B cell (primary cell): ENCODE measurements at regions not wholly inside any gene's neighbourhood (a gene's known extent, or its start where the extent isn't known, plus 50 kb on each side); places are given as distances from the start of the nearest gene placed in this dataset.

Experiments used
- ATAC-seq: fragments of 200-7000 bp; cut with Tn5 transposase; one replicate; pipeline ENCODE4 v1.10.0; 2021; ENCODE audit warnings: low read depth, mild to moderate bottlenecking, moderate number of reproducible peaks, moderate library complexity
- CTCF ChIA-PET: fragments of 350-600 bp; sonication (Branson Sonifier 250); formaldehyde crosslinking; loops from one replicate; lab custom pipeline; 2021; ENCODE audit warnings: antibody characterized with exemption, inconsistent platforms; lab: Charles Lee
- POLR2A ChIA-PET: fragments of 350-600 bp; sonication (Branson Sonifier 250); formaldehyde crosslinking; loops from one replicate; lab custom pipeline; 2021; ENCODE audit warnings: antibody characterized with exemption; lab: Charles Lee
- DNase-seq: peaks from one replicate; pipeline ENCODE4 v3.0.0; 2013
- H2AFZ ChIP-seq: 2 replicates; pipeline ENCODE4 v1.6.1; 2012; ENCODE audit warnings: mild to moderate bottlenecking, low read depth, low read length; ENCODE audit not compliant: insufficient read depth, poor library complexity, severe bottlenecking
- H3K27ac ChIP-seq, 2 donors: 1 replicate in 1 of 2; 2 replicates in 1 of 2; pipeline ENCODE4 v1.5.1; 2012 to 2013; ENCODE audit warnings: low read length in 2 of 2, mild to moderate bottlenecking in 2 of 2, moderate library complexity in 1 of 2
- H3K27me3 ChIP-seq, 4 experiments: fragments of 200-600 bp in 1 of 4; sonication (generic) in 1 of 4; replicated peaks in 1 of 4; 1 replicate in 2 of 4; 2 replicates in 2 of 4; pipeline versions ENCODE4 v1.6.1 to v1.7.0; 2013 to 2016; ENCODE audit warnings: low read length in 3 of 4, mild to moderate bottlenecking in 2 of 4, mixed read lengths in 1 of 4, moderate library complexity in 1 of 4; ENCODE audit not compliant: insufficient read depth in 4 of 4, control insufficient read depth in 3 of 4; ENCODE audit errors: control extremely low read depth in 1 of 4
- H3K36me3 ChIP-seq, 2 experiments: replicated peaks in 1 of 2; 1 replicate in 1 of 2; 2 replicates in 1 of 2; pipeline versions ENCODE4 v1.6.1 to v1.7.1; 2013; ENCODE audit warnings: low read length in 1 of 2; ENCODE audit not compliant: insufficient read depth in 2 of 2, control insufficient read depth in 1 of 2; ENCODE audit errors: control extremely low read depth in 1 of 2, extremely low read depth in 1 of 2
- H3K4me1 ChIP-seq, 2 donors: fragments of 200-600 bp in 1 of 2; sonication (generic) in 1 of 2; 1 replicate in 1 of 2; 2 replicates in 1 of 2; pipeline versions ENCODE4 v1.5.1 to v1.6.1; 2013 to 2017; ENCODE audit warnings: low read length in 2 of 2; ENCODE audit not compliant: control insufficient read depth in 2 of 2, insufficient read depth in 2 of 2
- H3K4me2 ChIP-seq: replicated peaks from 2 replicates; pipeline ENCODE3; 2012; ENCODE audit warnings: mild to moderate bottlenecking, low read depth, low read length; ENCODE audit not compliant: poor library complexity, severe bottlenecking
- H3K4me3 ChIP-seq, 5 experiments: fragments of 200-600 bp in 1 of 5; sonication (generic) in 1 of 5; 1 replicate in 3 of 5; 2 replicates in 2 of 5; pipeline versions ENCODE4 v1.5.1 to v1.7.0; 2011 to 2016; ENCODE audit warnings: low read length in 4 of 5, mild to moderate bottlenecking in 4 of 5, low read depth in 2 of 5, control low read depth in 1 of 5, moderate library complexity in 1 of 5; ENCODE audit not compliant: insufficient read depth in 1 of 5; ENCODE audit errors: control extremely low read depth in 1 of 5, extremely low read depth in 1 of 5
- H3K79me2 ChIP-seq: fragments of 200-600 bp; sonication (generic); one replicate; pipeline ENCODE4 v1.6.0; 2016; ENCODE audit warnings: low read length; ENCODE audit not compliant: control insufficient read depth, insufficient read depth
- H3K9ac ChIP-seq: fragments of 200-600 bp; sonication (generic); 2 replicates; pipeline ENCODE4 v1.6.1; 2017; ENCODE audit warnings: mild to moderate bottlenecking, low read length, moderate library complexity
- H3K9me3 ChIP-seq, 3 donors: one replicate each; pipeline versions ENCODE4 v1.6.1 to v1.7.1; 2013; ENCODE audit warnings: low read length in 2 of 3; ENCODE audit not compliant: control insufficient read depth in 2 of 3, insufficient read depth in 1 of 3; ENCODE audit errors: control extremely low read depth in 1 of 3
- H4K20me1 ChIP-seq: 2 replicates; pipeline ENCODE4 v1.6.0; 2012; ENCODE audit warnings: mild to moderate bottlenecking, low read length; ENCODE audit not compliant: insufficient read depth, control insufficient read depth, poor library complexity, severe bottlenecking
- H3K27ac Mint-ChIP-seq: one replicate; pipeline ENCODE4 v1.8.0; 2021; ENCODE audit warnings: mixed read lengths
- H3K27me3 Mint-ChIP-seq: one replicate; pipeline ENCODE4 v1.8.0; 2021; ENCODE audit warnings: mixed read lengths
- H3K4me1 Mint-ChIP-seq: one replicate; pipeline ENCODE4 v1.8.0; 2021; ENCODE audit warnings: mixed read lengths
- H3K4me3 Mint-ChIP-seq: one replicate; pipeline ENCODE4 v1.8.0; 2021; ENCODE audit warnings: mixed read lengths
- H3K9me3 Mint-ChIP-seq: one replicate; pipeline ENCODE4 v1.8.0; 2022; ENCODE audit warnings: mixed read lengths; ENCODE audit not compliant: insufficient read depth
- EZH2 ChIP-seq: IDR thresholded peaks from 2 replicates; pipeline ENCODE4 v1.6.1; 2012; ENCODE audit warnings: borderline replicate concordance, low read depth, mild to moderate bottlenecking, moderate library complexity, low read length; ENCODE audit not compliant: insufficient read depth, poor library complexity, severe bottlenecking
- WGBS: methylation state at CpG from one replicate; pipeline ENCODE4 v1.1.5; 2013; ENCODE audit warnings: missing lambda C conversion rate; ENCODE audit not compliant: insufficient coverage; 5-methylcytosine and 5-hydroxymethylcytosine counted together
- intact Hi-C: fragments of 100-400 bp; cut with micrococcal nuclease; formaldehyde crosslinking; loops from one replicate; pipeline ENCODE4 v1.10.0; 2022
- TF ChIP-seq, protein P1 (sequence below): fragments of 200-600 bp; IDR thresholded peaks from one replicate; pipeline ENCODE4 v1.8.0; 2022; ENCODE audit warnings: antibody characterized with exemption, mild to moderate bottlenecking

- Mint-ChIP-seq H3K4me1 (no peaks in the 10 kb centered on the region), H3K4me3 (no peak overlapping the region), H3K27me3 (peaks cover 14% of the 10 kb centered on the region), H3K9me3 (peaks cover 4% of the 10 kb centered on the region), H3K27ac (no peak overlapping the region)
- H3K4me1 ChIP-seq = no peaks in the 10 kb centered on the region
- no peak overlapping the region for H3K4me3 ChIP-seq
- no peaks in the 10 kb centered on the region for H3K36me3 ChIP-seq
- no peaks in the 10 kb centered on the region for H4K20me1 ChIP-seq
- H3K79me2 ChIP-seq = no peaks in the 10 kb centered on the region
- peaks cover 0 to 6% (median 2%) of the 10 kb centered on the region in 3 donors for H3K9me3 ChIP-seq
- TF ChIP-seq, protein P1, sequence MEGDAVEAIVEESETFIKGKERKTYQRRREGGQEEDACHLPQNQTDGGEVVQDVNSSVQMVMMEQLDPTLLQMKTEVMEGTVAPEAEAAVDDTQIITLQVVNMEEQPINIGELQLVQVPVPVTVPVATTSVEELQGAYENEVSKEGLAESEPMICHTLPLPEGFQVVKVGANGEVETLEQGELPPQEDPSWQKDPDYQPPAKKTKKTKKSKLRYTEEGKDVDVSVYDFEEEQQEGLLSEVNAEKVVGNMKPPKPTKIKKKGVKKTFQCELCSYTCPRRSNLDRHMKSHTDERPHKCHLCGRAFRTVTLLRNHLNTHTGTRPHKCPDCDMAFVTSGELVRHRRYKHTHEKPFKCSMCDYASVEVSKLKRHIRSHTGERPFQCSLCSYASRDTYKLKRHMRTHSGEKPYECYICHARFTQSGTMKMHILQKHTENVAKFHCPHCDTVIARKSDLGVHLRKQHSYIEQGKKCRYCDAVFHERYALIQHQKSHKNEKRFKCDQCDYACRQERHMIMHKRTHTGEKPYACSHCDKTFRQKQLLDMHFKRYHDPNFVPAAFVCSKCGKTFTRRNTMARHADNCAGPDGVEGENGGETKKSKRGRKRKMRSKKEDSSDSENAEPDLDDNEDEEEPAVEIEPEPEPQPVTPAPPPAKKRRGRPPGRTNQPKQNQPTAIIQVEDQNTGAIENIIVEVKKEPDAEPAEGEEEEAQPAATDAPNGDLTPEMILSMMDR = no peak
- TF ChIP-seq EZH2 = no peak
- H3K9ac ChIP-seq = no peak overlapping the region
- no peak overlapping the region for H3K4me2 ChIP-seq
- CTCF ChIA-PET = no interaction called here
- POLR2A ChIA-PET = no interaction called here
- ATAC-seq = no peak
- H3K27ac ChIP-seq = no peak overlapping the region
- no peak overlapping the region for H2AFZ ChIP-seq
- intact Hi-C loops = no loop called here
- no peak for DNase-seq
- 69% methylated on average over 3 of the region's 4 CpGs for WGBS
- no peaks in the 10 kb centered on the region for H3K27me3 ChIP-seq
Observed at GRCh38 chr17:55911186-55911585, 160.3 kb downstream of the PCTP start.

- Histone ChIP-seq H3K4me3 (no peak overlapping the region), H3K9ac (no peak overlapping the region), H3K4me2 (no peak overlapping the region), H3K36me3 (no peaks in the 10 kb centered on the region), H3K9me3 (no peaks in the 10 kb centered on the region), H3K79me2 (no peaks in the 10 kb centered on the region), H2AFZ (no peak overlapping the region), H3K27ac (no peak overlapping the region), H4K20me1 (no peaks in the 10 kb centered on the region), H3K27me3 (no peaks in the 10 kb centered on the region), H3K4me1 (no peaks in the 10 kb centered on the region)
- CTCF ChIA-PET = no interaction called here
- H3K27me3 Mint-ChIP-seq = no peaks in the 10 kb centered on the region
- no peak for TF ChIP-seq EZH2
- TF ChIP-seq, protein P1 = no peak
- WGBS = no CpG with 5 or more reads among the region's 1 CpG
- H3K4me1 Mint-ChIP-seq = no peaks in the 10 kb centered on the region
- H3K9me3 Mint-ChIP-seq = no peaks in the 10 kb centered on the region
- no peak overlapping the region for H3K4me3 Mint-ChIP-seq
- ATAC-seq (no peak), DNase-seq (no peak)
- intact Hi-C loops = no loop called here
- POLR2A ChIA-PET = no interaction called here
- no peak overlapping the region for H3K27ac Mint-ChIP-seq
Observed at GRCh38 chr17:55925440-55925839, 174.6 kb downstream of the PCTP start.
